HG03039 (cell line): ENCODE measurements at regions not wholly inside any gene's neighbourhood (a gene's known extent, or its start where the extent isn't known, plus 50 kb on each side); places are given as distances from the start of the nearest gene placed in this dataset.
A peak's percentile ranks its signal among the peaks of the same experiment; 100 is the strongest.
"Not testable (repeated sequence)": the region's sequence is repeated elsewhere in the genome, so short reads cannot be mapped to it uniquely, and the experiment has no call there.

Experiments
- ATAC-seq: cut with Tn5 transposase; IDR thresholded peaks from one replicate; pipeline ENCODE4 v1.9.1; 2021; ENCODE audit warnings: mild to moderate bottlenecking, moderate library complexity; ENCODE audit not compliant: unreplicated experiment

DNA sequence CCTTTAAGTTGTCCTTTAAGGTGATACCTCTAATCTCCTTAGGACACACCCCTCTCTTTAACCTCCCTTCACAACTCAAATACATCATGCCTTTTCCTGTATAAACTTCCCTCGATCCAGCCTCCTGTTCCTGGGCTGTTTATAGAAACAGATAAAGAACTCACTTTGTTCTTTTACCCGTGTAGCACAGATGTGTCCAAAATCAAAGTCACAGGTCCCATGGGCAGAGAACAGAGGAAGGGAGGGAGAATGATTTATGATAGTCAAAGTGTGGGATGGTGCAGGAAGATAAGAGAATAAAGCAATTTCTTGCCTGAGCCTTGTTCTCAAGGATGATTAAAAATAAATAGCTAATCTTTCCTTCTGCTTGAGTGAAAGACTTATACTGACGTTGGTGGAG, 50.3 kb upstream of the CABCOCO1 start:
- no peak for ATAC-seq

DNA sequence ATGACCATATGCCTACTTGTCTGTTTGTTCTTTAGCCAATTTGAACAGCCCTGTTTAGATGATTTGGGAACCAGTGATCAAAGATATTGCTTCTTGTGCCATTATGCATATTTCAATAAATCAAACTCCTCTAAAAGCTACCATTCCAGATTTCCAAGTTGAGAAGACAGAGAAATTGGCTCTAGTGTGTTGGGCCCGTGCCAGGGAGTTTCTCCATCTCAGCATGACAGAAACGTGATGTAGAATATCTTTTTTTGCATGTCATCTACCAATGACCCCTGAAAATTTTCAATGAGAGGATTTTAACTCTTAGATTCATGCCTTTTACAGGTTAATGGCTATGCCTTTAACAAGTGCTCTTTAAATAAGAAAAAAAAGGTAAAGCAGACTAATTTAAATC, 50.7 kb upstream of the CABCOCO1 start:
- ATAC-seq: no peak

DNA sequence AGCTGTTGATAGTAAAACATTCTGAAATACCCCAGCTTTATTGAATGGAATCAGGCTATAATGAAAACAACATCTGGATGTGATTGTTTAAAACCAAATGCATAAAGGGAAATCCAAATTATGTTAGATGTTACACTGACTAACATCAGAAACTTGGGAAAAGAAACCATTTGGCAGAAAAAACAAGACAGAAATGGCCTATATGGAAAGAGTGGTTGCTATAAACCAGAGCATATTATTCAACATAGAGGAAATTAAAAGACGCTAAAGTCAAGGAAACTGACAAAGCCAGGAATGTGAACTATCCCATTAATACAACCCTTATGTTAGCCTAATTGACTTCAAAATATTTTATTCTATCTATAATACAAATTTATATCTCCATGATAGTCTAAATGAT, 53.0 kb upstream of the CABCOCO1 start:
- ATAC-seq: no peak

DNA sequence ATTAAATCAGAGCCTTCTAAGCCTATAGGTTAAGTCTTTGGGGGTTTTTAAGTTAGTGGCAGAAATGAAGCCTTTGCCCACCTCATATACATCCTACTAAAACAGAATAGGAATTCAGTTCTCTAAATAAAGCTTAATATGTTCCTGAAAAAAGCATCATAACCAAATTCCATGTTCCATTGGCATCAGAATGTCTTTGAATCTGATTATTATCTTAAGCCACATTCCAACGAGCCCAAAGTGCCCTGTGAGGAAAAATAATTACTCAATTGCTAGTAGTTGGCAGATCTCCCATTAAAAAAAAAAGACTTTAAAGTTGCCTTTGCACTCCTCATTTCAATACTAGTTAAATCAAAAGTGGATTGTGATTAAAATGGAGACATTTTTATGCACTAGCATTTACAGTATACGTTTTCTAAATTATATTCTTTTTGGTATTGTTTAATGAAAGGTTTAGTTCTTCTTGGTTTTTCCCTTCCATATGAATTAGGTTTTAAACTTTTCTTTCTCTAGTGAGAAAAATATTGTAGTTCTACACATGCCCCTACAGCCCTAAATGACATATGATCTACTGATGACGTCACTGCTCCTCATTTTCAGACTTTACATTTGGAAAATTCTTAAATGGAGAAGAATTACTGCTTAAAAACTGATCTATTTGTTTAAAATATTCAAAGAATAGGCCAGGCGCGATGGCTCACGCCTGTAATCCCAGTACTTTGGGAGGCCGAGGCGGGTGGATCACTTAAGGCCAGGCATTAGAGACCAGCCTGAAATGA, 54.3 kb upstream of the CABCOCO1 start:
- no peak for ATAC-seq

DNA sequence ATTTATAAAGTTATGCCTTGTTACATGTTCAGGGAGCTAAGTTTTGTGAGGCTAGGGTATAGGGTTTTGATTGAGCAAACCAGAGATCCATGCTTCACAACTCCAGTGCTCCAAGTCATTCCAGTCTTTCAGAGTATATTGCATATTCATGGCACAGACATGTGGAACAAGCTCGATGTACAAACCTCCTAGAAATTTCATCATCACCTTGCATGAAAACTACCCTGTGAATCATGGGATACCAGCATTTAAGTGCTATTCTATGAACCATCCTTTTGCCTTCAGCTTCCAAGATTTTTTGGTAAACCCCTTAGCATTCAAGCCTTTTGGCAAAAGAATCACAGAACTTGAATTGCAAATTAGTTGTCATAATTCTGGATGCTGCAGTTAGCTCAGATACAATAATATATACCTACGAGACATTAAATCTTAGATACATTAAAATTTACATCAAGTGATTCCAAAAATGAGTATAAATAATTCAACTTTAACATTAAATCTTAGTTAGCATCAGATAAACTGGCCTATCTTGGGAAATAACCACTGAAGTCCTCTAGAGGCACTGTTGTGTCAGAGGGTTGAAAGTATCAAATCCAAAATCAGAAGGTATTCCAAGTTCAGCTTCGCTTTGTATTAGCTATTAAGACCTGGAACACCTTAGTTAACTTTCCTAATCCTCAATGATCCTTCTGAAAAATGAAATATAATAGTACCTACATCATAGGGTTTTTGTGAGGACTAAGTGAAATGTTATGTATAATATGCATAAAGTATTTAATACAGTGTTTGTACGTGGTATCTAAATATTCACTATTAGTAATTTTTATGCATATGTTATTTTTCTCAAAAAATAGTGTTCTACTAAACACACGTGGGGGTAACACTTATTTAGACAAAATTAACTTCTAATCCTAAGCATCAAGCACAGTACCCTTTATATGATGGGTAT, 55.5 kb upstream of the CABCOCO1 start:
- no peak for ATAC-seq

DNA sequence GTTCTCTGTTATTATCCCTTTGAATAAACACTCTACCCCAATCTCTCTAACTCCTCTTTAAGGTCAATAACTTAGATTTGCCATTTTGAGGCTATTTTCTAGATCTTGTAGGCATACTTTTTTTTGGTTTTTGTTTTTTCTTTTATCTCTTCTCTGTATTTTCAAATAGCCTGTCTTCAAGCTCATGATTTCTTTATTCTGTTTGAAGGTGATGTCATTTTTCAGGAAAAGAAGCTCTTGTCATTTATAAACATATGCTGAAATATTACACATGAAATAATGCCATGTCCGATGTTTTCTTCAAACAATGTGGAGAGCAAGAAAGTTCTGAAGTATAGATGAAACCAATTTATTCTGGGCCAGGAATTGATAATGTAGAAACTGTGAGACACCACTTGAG, 57.5 kb upstream of the CABCOCO1 start:
- ATAC-seq: no peak

DNA sequence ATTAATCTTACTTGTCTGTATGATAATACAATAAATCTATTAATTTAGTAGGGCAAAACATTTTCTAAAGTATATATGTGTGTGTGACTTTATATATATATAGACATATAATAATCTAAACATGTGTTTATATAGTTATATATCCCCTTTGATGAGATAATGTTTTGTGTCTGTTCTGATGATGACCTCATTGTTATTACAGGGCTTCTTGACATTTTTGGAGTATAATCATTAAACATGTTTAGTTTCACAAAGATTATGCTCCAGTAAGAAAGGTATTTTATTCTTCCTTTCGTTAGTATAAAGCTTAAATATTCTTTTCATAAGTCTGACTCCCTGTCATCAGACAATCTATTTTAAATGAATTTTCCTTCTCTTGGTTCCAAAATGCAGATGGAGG, 62.3 kb upstream of the CABCOCO1 start:
- ATAC-seq: no peak

DNA sequence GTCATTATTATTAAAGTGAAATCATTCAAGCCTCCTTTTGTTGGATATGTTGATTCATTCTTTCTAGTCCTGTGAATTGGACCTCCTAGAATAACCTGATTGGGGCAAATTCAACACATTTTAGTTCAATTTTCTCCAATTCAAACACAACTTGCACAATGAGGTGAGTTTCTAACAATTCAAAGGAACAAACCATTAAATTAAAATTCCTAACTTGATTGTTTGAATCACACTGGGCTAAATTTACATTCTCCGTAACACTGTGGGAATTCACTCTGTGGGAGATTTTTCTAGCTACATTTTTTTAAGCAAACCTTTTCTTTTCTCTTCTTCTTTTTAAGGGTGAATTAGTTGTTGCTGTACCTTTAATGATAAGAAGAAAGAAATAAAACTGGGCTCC, 68.3 kb upstream of the CABCOCO1 start:
- ATAC-seq: no peak

DNA sequence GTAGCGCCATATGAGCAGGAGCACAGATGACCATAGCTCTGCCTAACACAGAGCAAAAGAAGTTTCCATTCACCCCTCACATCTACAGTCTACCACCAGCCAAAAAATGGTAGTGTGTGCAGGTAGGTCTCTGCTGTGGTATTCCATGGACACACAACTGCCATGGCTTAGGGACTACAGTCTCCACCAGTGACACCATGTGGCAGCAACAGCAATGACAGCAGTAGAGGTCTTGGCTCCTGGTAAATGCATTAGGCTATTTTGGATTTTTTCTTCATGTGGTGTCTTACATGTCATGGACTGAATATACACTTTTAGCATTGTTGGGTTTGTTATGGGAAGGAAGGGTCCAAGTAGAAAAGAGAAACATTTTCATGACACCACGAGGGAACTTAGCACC, 70.1 kb upstream of the CABCOCO1 start:
- peak; percentile 58 for ATAC-seq

DNA sequence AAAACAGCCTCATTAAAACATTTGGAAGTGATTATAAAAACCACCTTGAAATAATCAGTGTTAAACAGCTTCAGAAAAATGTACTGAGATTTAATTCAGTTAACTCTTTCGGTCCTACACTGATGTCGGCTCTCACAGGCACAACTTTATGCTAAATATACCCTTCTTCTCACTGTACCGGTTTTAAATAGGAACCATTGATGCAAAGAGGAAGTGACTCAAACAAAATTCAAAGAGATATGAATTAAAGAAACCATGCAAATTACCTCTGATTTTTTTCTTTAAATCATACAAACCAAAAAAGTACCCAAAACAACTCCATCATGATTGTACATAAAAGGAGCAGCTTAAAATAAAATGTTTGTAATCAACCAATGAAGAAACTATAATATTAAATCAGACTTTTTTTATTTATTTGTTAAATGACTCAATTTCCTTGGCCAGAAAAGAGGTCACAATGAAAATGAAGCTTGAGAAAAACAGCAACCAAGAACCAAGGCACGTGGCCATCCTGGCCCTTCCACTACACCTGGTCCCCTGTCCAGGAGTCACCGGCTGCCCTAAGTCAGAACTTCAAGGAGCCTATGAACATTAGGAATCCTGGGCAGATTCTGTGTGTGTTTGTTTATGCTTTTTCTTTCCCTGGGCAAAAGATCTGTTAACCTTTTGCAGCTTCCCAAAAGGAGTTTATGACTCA, 73.0 kb upstream of the CABCOCO1 start:
- no peak for ATAC-seq

DNA sequence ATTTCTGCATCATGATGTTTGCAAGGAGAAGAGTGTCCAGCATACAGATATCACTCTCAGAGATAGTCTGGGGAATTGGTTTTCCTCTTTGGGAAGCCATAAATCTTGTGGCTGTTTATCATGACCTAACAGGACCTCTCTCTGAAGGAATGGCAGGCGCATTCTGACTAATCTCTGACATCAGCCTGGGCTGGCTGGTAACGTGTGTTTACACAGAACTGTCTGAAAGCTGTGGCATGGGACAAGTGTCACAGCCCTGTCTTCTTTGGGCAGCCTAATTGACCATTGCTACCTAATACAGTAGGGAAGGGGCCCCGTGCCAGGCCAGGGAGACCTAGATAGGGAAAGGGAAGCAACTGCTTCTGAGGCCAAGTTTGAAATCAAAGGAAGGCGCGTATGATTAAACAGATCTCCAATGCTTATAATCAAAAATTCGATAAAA, 73.9 kb upstream of the CABCOCO1 start:
- no peak for ATAC-seq

DNA sequence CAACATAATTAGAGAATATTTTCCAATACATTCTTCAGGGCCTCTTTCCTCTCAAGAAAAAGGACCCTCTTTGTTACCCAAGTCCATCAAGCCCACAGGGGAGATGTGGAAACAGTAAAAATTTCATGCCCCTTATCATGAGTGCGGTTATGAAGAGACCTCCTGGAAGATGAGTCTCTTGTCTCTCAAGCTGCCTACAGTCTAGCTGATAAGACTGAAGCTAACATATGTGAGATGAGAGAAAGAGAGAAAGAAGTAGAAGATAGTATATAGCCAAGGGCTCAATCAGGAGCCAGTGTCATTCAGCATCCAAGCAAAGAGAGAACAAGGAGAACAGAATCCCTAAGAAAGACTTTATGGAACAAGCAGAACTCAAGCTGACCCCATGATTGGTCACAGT, 75.9 kb upstream of the CABCOCO1 start:
- ATAC-seq: no peak

DNA sequence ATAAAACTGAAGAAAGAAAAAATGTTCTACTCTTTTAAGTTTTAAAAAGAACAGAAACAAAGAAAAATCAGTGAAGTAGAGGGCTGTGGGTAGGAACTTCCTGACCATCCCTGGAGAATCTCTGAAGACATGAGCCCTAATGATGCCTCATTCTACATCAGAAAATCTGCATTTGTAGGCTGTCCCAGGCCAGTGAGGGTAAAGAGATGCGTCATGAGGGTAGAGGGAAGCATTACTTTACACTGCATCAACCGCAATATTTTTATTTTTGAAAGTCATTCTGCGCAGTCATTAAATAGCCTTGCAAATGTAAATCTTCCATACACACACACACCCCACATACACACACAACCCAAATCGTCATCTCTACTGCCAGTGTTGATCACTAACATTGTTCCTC, 82.1 kb upstream of the CABCOCO1 start:
- no peak for ATAC-seq

DNA sequence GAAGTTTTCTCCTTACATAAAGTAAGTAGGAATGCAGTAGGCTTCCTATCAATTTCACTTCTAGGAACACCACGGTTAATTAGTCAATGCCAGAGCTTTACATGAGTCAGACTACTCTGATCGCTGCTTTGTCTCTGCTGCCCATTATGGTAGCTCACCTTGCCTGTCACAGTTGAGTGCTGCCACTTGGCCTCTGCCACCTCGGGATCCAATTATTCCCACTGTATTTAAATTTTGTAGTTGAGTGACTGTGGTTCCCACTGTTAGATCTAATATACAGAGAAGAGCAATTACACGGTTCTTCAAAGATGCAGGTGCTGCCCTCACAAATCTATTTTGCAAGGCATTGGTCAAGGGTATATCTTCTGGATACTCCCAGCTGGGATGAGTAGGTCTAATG, 92.5 kb upstream of the CABCOCO1 start:
- not testable (repeated sequence) for ATAC-seq

DNA sequence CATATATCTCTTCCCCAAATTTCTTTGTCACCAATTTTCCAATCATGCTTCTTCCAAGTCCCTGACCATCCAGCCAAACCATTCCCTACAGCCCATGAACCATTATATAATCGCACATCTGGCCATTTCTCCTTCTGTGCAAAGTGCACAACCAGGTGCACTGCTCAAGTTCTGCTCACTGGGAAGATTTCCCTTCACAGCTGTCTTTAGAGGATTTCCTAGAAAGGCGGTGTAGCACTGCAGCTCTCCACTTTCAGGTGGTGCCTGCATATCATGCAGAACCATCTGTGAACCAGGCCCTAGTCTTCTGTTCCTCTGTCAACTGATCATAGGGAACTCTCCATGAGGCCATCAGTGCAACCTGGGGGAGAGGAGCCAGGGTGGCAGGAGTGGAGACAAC, 95.0 kb upstream of the CABCOCO1 start:
- ATAC-seq: no peak

DNA sequence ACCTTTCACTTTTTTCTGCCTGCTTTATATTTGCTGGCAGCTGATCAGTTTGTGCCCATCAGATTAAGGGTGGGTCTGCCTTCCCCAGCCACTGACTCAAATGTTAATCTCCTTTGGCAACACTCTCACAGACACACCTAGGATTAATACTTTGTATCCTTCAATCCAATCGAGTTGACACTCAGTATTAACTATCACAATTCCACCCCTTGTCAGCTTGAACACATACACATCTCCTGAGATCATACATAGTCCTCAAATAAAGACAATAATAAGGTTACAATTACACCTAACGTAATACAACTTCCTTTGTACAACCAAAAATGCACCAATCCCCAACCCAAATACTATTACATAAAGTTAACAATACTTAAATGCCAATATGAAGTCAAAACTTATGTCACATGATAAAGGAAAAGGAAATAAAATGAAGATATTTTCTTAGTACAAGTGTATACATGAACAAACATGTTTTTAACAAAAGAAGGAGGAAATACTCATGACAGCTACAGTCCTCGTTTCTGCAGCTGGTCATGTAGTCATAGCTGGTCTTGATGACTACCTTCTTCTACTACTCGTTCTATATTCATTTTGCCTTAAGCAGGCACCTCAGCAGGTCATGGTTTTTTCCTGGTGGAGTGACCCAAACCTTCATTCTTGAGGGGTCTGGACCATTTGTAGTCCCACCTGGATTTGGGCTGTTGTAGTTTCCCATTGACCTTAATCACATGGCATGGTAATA, 96.7 kb upstream of the CABCOCO1 start:
- ATAC-seq: no peak

DNA sequence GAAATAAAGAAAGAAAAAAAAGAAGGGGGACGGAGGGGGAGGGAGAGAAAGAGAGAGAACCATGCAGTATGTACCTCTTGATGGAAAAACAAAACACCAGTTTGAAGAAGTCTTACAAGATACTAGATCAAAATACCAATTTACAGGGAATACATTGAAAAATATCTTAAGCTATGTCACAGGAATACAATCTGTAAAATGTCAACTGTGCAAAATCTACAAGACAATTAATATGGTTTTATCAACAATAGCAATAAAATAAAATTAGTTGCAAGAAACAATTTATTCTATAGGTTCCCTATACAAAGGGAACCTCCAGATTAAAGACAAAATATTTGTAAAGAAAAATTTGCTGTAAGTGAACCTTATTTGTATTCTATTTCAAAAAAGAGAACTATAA, 98.3 kb upstream of the CABCOCO1 start:
- no peak for ATAC-seq

DNA sequence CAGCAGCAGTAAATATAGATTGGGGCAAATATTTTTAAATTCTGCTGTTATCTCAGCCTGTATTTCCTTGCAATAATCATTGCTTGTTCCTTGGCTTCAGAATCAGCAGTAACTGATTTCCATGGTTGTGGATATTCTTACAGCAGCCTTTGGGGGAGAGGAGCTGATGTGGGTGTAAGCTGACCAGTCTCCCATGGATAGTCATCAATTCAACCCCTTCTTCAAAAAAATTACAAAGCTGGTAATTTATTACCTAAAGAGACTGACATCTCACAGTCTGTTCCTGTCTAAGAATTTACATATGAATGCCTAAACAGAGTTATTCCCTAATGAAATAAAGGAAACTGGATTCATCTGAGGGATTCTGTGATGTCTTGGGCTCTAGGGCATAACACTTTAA, 103.1 kb upstream of the CABCOCO1 start:
- ATAC-seq: no peak

DNA sequence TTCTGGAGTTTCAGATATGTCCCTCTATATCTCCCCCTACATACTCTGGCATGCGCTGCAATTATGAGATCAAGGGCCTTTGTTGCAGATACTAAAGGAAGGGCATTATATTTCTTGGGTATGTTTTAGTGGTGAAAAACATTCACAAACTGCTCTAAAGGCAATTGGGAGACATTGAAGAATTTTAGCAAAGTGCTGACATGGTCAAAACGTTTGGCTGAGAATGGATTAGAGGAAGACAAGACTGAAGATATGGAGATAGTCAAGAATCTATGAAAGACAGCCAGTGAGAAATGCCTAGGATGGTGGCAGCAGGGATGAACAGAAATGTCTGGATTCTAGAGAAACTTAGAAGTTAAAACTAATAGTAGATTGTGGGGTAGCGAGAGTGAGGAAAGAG, 104.5 kb upstream of the CABCOCO1 start:
- ATAC-seq: no peak

DNA sequence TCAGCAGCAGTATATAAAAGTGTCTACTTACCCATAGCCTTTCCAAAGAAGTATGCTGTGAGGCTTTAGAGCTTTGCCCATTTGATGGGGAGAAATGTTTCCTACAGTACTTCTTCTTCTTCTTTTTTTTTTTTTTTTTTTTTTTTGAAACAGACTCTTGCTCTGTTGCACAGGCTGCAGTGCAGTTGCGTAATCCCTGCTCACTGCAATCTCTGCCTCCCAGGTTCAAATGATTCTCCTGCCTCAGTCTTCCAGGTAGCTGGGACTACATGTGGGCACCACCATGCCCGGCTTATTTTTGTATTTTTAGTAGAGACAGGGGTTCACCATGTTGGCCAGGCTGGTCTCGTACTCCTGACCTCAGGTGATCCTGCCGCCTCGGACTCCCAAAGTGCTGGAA, 101.7 kb upstream of the TMEM26 start:
- no peak for ATAC-seq

DNA sequence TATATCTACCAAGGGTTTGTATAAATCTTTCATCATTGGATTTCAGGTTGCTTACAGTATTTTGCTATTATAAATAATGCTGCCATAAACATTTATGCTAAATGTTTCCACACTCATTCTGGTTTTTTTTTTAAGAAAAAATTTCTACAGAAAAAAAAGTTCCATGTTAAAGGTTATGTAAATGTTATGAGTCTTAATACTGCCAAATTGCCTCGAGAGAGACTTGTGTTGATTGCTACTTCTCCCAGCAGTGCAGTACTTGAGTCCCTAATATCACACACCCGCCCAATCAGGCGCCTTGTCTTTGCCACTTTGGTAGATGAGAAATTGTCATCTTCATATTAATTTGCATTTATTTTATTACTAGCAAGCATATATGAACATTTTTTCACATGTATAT, 96.7 kb upstream of the TMEM26 start:
- no peak for ATAC-seq
